Karpas-422 (cell line): ENCODE measurements at regions not wholly inside any gene's neighbourhood (a gene's known extent, or its start where the extent isn't known, plus 50 kb on each side); places are given as distances from the start of the nearest gene placed in this dataset.
"Not testable (repeated sequence)": the region's sequence is repeated elsewhere in the genome, so short reads cannot be mapped to it uniquely, and the experiment has no call there.

ENCODE experiments used
- DNase-seq: peaks from one replicate; pipeline ENCODE4 v3.0.0-alpha.2; 2015
- H2AFZ ChIP-seq: fragments of 200-600 bp; sonication (generic); 2 replicates; pipeline ENCODE4 v1.6.1; 2014; ENCODE audit warnings: antibody characterized with exemption, low read length, mixed read lengths
- H3K27ac ChIP-seq: fragments of 200-600 bp; sonication (generic); 2 replicates; pipeline ENCODE4 v1.5.1; 2014; ENCODE audit warnings: mild to moderate bottlenecking, low read length, moderate library complexity
- H3K27me3 ChIP-seq: fragments of 200-600 bp; sonication (generic); 2 replicates; pipeline ENCODE4 v1.6.1; 2014; ENCODE audit warnings: low read length, mixed read lengths
- H3K36me3 ChIP-seq: fragments of 200-600 bp; sonication (generic); 2 replicates; pipeline ENCODE4 v1.6.1; 2014; ENCODE audit warnings: low read length, mixed read lengths; ENCODE audit not compliant: insufficient read depth
- H3K4me1 ChIP-seq: fragments of 200-600 bp; sonication (generic); 2 replicates; pipeline ENCODE4 v1.6.1; 2014; ENCODE audit warnings: mild to moderate bottlenecking, low read length, mixed read lengths
- H3K4me2 ChIP-seq: fragments of 200-600 bp; sonication (generic); 2 replicates; pipeline ENCODE4 v1.6.1; 2014; ENCODE audit warnings: low read length, low read depth, mild to moderate bottlenecking; ENCODE audit not compliant: poor library complexity, severe bottlenecking
- H3K4me3 ChIP-seq: fragments of 200-600 bp; sonication (generic); 2 replicates; pipeline ENCODE4 v1.5.1; 2014; ENCODE audit warnings: mild to moderate bottlenecking, antibody characterized with exemption, low read length, mixed read lengths
- H3K79me2 ChIP-seq: fragments of 200-600 bp; sonication (generic); 2 replicates; pipeline ENCODE4 v1.6.1; 2014; ENCODE audit warnings: mild to moderate bottlenecking, low read length, mixed read lengths
- H3K9ac ChIP-seq: fragments of 200-600 bp; sonication (generic); 2 replicates; pipeline ENCODE4 v1.6.0; 2014; ENCODE audit warnings: low read length
- H3K9me2 ChIP-seq: fragments of 200-600 bp; sonication (generic), shearing (Covaris generic); replicated peaks from 2 replicates; pipeline ENCODE4 v1.6.0; 2014; ENCODE audit warnings: mild to moderate bottlenecking, low read length, moderate library complexity; ENCODE audit not compliant: insufficient read depth
- H3K9me3 ChIP-seq: fragments of 300-700, 200-600 bp; sonication (generic); 2 replicates; pipeline ENCODE4 v1.6.1; 2014; ENCODE audit warnings: low read length, mixed read lengths
- H4K20me1 ChIP-seq: fragments of 200-600 bp; sonication (generic); 2 replicates; pipeline ENCODE4 v1.6.1; 2014; ENCODE audit warnings: mild to moderate bottlenecking, antibody characterized with exemption, low read length, low read depth; ENCODE audit not compliant: insufficient read depth

GRCh38 chr15:35181538-35181937 lies 96.4 kb upstream of the NANOGP8 start:
- Histone ChIP-seq H3K27me3 (no peaks in the 10 kb centered on the region), H3K27ac (no peak overlapping the region), H3K4me1 (no peaks in the 10 kb centered on the region), H3K9me2 (no peaks in the 10 kb centered on the region), H3K4me2 (no peak overlapping the region), H3K4me3 (no peak overlapping the region), H3K9ac (no peak overlapping the region), H3K79me2 (no peaks in the 10 kb centered on the region), H4K20me1 (no peaks in the 10 kb centered on the region), H2AFZ (no peak overlapping the region), H3K9me3 (no peaks in the 10 kb centered on the region), H3K36me3 (no peaks in the 10 kb centered on the region)
- no peak for DNase-seq

DNA sequence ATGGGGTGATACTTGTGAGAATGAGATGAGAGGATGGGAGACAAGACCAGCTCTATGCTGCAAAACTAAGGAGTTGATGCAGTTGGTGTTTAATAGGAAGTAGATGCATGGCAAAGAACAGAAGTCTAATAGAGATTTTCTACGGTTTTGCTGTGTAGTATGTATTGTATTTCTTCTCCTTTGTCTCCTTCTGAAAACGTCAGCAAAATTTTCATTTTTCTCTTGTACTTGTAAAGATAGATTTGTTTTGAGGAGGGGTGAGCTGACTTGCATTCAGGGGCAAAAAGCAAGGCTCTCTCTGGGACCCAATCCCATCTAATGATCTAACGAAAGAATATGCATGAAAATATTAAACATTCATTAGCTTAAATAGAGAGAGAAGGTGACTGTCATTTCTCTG lies 94.6 kb upstream of the NANOGP8 start:
- Histone ChIP-seq H3K27me3 (no peaks in the 10 kb centered on the region), H4K20me1 (no peaks in the 10 kb centered on the region), H3K9me2 (no peaks in the 10 kb centered on the region)

DNA sequence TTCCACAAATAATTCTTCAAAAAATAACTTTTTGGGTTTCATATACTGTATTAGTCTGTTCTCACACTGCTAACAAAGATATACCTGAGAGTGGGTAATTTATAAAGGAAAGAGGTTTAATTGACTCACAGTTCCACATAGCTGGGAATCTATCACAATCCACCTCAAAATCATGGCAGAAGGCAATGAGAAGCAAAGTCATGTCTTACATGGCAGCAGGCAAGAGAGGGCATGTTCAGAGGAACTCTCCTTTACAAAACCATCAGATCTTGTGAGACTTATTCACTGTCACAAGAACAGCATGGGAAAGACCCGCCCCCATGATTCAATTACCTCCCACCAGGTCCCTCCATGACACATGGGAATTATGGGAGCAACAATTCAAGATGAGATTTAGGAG lies 93.1 kb upstream of the NANOGP8 start:
- not testable (repeated sequence) for H3K9ac ChIP-seq, H3K27me3 ChIP-seq, H3K4me2 ChIP-seq, H3K36me3 ChIP-seq, H2AFZ ChIP-seq, H3K4me1 ChIP-seq, H3K27ac ChIP-seq, H3K9me3 ChIP-seq, H3K9me2 ChIP-seq, DNase-seq, H4K20me1 ChIP-seq, H3K79me2 ChIP-seq, H3K4me3 ChIP-seq

More for the DNA sequence above, 94.6 kb upstream of the NANOGP8 start:
- H3K36me3 ChIP-seq = no peaks in the 10 kb centered on the region
- H3K4me1 ChIP-seq = no peaks in the 10 kb centered on the region
- no peaks in the 10 kb centered on the region for H3K9me3 ChIP-seq
- H3K9ac ChIP-seq = no peak overlapping the region
- no peak overlapping the region for H3K4me2 ChIP-seq
- DNase-seq = no peak
- H3K79me2 ChIP-seq = no peaks in the 10 kb centered on the region
- no peak overlapping the region for H3K27ac ChIP-seq
- H2AFZ ChIP-seq = no peak overlapping the region
- no peak overlapping the region for H3K4me3 ChIP-seq

GRCh38 chr15:35174948-35175347 lies 89.9 kb upstream of the NANOGP8 start:
- Histone ChIP-seq H4K20me1 (no peaks in the 10 kb centered on the region), H3K36me3 (no peaks in the 10 kb centered on the region), H3K27ac (no peak overlapping the region), H3K9me2 (no peaks in the 10 kb centered on the region), H3K4me2 (no peak overlapping the region), H3K27me3 (no peaks in the 10 kb centered on the region), H2AFZ (no peak overlapping the region), H3K4me1 (no peaks in the 10 kb centered on the region), H3K9me3 (no peaks in the 10 kb centered on the region), H3K4me3 (no peak overlapping the region), H3K79me2 (no peaks in the 10 kb centered on the region), H3K9ac (no peak overlapping the region)
- no peak for DNase-seq

DNA sequence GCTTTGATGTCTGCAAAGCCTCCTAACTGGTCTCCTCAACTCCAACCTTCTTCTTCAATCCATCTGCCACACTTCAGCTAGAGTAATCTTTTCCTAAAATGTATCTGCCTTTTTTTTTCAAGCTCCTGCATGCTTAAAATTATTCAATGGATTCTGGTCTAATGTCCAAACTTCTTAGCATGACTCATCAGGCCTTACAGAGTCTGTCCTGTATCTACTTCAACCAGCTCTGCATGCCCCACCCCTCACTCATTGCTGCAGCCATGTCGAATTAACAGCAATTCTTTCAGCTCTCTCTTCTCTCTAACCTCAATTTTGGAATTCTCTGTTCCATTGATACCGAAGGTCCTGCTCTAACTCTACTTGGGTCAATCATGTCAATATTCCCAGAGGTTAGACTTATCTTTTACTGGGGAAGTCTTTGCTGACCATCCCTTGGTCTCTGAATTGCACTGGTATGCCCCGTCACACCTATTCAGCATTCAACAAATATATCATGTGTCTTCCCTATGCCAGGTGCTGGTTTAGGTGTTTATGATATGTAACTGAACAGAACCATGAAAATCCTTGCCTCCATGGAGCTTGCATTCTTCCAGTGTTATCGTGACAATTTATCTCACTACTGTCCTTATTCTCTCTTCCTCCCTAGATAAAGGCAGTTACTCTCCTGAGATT lies 88.5 kb upstream of the NANOGP8 start:
- no peaks in the 10 kb centered on the region for H3K9me2 ChIP-seq
- H3K4me2 ChIP-seq = no peak overlapping the region
- no peaks in the 10 kb centered on the region for H3K36me3 ChIP-seq

GRCh38 chr15:35170207-35170606 lies 85.1 kb upstream of the NANOGP8 start:
- H2AFZ ChIP-seq = no peak overlapping the region
- H3K9me3 ChIP-seq = no peaks in the 10 kb centered on the region
- H3K27ac ChIP-seq = no peak overlapping the region
- H3K9me2 ChIP-seq = no peaks in the 10 kb centered on the region
- no peaks in the 10 kb centered on the region for H4K20me1 ChIP-seq
- no peaks in the 10 kb centered on the region for H3K4me1 ChIP-seq
- no peak overlapping the region for H3K4me3 ChIP-seq
- no peaks in the 10 kb centered on the region for H3K79me2 ChIP-seq
- no peaks in the 10 kb centered on the region for H3K36me3 ChIP-seq
- no peak overlapping the region for H3K9ac ChIP-seq
- no peak for DNase-seq
- H3K4me2 ChIP-seq = no peak overlapping the region
- no peaks in the 10 kb centered on the region for H3K27me3 ChIP-seq

More for the DNA sequence above, 88.5 kb upstream of the NANOGP8 start:
- Histone ChIP-seq H3K27me3 (no peaks in the 10 kb centered on the region), H3K9me3 (no peaks in the 10 kb centered on the region), H3K4me3 (no peak overlapping the region), H3K79me2 (no peaks in the 10 kb centered on the region), H3K9ac (no peak overlapping the region), H3K27ac (no peak overlapping the region), H3K4me1 (no peaks in the 10 kb centered on the region), H2AFZ (no peak overlapping the region), H4K20me1 (no peaks in the 10 kb centered on the region)
- DNase-seq = no peak

DNA sequence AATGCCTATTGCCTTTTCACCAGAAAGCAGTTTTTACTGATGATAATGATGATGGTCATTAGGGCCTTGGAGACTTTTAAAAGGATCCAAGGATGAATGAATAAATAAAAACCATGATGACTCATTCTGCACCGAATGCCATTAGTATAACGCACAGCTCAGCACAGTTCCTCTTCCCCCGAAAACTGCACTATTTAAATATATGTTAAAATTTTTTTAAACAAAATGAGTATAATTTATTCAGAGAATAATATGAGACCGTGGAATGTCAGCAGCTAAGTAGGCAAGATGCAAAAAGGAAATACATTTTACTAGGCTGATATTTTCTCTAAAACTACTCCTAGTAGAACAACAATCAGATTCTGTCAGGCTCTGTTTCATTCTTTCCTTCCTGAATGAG lies 83.4 kb upstream of the NANOGP8 start:
- Histone ChIP-seq H3K9ac (no peak overlapping the region), H3K9me2 (no peaks in the 10 kb centered on the region), H3K27me3 (no peaks in the 10 kb centered on the region), H3K36me3 (no peaks in the 10 kb centered on the region), H3K9me3 (no peaks in the 10 kb centered on the region), H3K27ac (no peak overlapping the region), H3K4me1 (no peaks in the 10 kb centered on the region), H2AFZ (no peak overlapping the region), H3K4me3 (no peak overlapping the region), H3K4me2 (no peak overlapping the region), H3K79me2 (no peaks in the 10 kb centered on the region), H4K20me1 (no peaks in the 10 kb centered on the region)
- no peak for DNase-seq

GRCh38 chr15:35167675-35168074 lies 82.6 kb upstream of the NANOGP8 start:
- Histone ChIP-seq H3K27me3 (no peaks in the 10 kb centered on the region), H3K4me1 (no peaks in the 10 kb centered on the region), H2AFZ (no peak overlapping the region), H3K4me3 (no peak overlapping the region), H3K9me3 (no peaks in the 10 kb centered on the region), H3K9ac (no peak overlapping the region), H3K27ac (no peak overlapping the region), H3K79me2 (no peaks in the 10 kb centered on the region), H4K20me1 (no peaks in the 10 kb centered on the region), H3K4me2 (no peak overlapping the region), H3K9me2 (no peaks in the 10 kb centered on the region), H3K36me3 (no peaks in the 10 kb centered on the region)
- DNase-seq = no peak
